ENCODE measurements at regions not wholly inside any gene's neighbourhood (a gene's known extent, or its start where the extent isn't known, plus 50 kb on each side); places are given as distances from the start of the nearest gene placed in this dataset.

DNA sequence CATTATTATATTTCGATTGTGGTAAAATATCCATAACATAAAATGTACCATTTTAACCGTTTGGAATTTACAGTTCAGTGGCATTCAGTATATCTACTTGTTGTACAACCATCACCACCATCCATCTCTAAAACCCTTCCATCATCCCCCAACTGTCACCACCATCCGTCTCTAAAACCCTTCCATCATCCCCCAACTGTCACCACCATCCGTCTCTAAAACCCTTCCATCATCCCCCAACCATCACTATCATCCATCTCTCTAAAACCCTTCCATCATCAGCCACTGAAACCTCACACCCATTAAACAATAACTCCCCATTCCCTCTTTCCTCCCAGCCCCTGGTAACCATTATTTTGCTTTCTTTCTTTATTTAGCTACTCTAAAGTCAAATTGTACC is 144.2 kb upstream of the EEA1 start:
- in situ Hi-C loops (cut with MboI): no loop called here
- Histone ChIP-seq H4K20me1 (ENCODE audit: insufficient read depth) (no peaks in the 10 kb centered on the region), H3K27ac (no peak overlapping the region), H2AFZ (no peak overlapping the region), H3K27me3 (replicated peaks; ENCODE audit: insufficient read depth) (no peaks in the 10 kb centered on the region), H3K9ac (no peak overlapping the region), H3K9me2 (ENCODE audit: insufficient read depth) (no peaks in the 10 kb centered on the region), H3K4me3 (no peak overlapping the region), H3F3A (ENCODE audit: insufficient read depth) (no peaks in the 10 kb centered on the region), H3K9me3 (ENCODE audit: low read depth) (no peaks in the 10 kb centered on the region), H3K4me1 (ENCODE audit: insufficient read depth) (no peaks in the 10 kb centered on the region), H3K4me2 (ENCODE audit: unreplicated experiment) (no peak overlapping the region), H3K79me2 (ENCODE audit: insufficient read depth) (no peaks in the 10 kb centered on the region), H3K36me3 (ENCODE audit: low read depth) (no peaks in the 10 kb centered on the region)
- no peak for DNase-seq
- WGBS, 2 experiments (ENCODE audit: low coverage in 1 of 2, low lambda C conversion rate in 2 of 2, missing lambda C conversion rate in 2 of 2): 69 to 73% methylated on average over 3 to 4 of the region's 4 CpGs
- no peak for TF ChIP-seq EZH2 (IDR thresholded peaks at IDR 0.05; ENCODE audit: insufficient read depth, poor library complexity, severe bottlenecking)
- no peak for TF ChIP-seq EZH2phosphoT487 (IDR thresholded peaks at IDR 0.05; ENCODE audit: insufficient read depth, low read depth)

DNA sequence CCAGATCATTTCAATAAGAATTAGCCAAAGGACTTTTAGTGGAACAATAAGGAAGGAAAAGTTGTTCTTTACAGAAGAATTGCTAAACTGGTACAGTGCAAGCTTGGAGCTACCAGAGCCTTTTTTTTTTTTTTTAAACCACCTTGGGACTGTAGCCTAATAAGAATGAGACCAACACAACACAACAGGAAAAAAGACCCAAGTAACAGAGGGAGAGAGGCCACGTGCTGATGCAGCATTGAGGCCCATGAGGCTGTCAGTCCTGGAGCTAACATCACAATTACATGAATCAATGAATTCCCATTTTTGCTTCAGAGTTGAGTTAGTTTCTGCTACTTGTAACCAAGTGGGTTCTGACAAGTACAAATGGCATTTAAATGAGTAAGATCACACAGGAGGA is 149.0 kb upstream of the EEA1 start:
- no peak for TF ChIP-seq EZH2phosphoT487 (IDR thresholded peaks at IDR 0.05; ENCODE audit: insufficient read depth, low read depth)
- TF ChIP-seq EZH2 (IDR thresholded peaks at IDR 0.05; ENCODE audit: insufficient read depth, poor library complexity, severe bottlenecking): no peak

DNA sequence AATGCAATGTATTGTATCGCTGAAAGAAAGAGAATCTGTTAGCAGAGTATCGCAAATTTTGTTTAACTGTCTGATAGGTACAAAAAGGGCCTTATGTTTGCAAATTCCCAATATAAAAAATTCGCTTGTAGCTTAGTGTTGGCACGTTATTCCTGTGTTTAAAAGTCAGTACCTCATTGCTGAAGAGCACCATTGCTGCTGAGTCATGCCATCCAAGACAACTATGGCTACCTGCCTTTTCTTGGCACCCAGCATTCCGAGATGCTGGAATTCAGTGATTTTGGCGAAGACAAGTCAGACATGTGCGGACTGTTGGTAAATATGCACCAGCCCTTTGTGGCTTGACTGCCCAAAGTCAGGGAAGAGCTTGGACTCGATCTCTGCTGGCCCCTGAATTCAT is 149.5 kb upstream of the EEA1 start:
- TF ChIP-seq EZH2 (IDR thresholded peaks at IDR 0.05; ENCODE audit: insufficient read depth, poor library complexity, severe bottlenecking) (no peak), EZH2phosphoT487 (IDR thresholded peaks at IDR 0.05; ENCODE audit: insufficient read depth, low read depth) (no peak)

More for the DNA sequence above, 149.0 kb upstream of the EEA1 start:
- in situ Hi-C loops (cut with MboI): no loop called here
- Histone ChIP-seq H3K9me3 (ENCODE audit: low read depth) (no peaks in the 10 kb centered on the region), H3K79me2 (ENCODE audit: insufficient read depth) (no peaks in the 10 kb centered on the region), H3K27ac (no peak overlapping the region), H3K27me3 (replicated peaks; ENCODE audit: insufficient read depth) (no peaks in the 10 kb centered on the region), H3K4me2 (ENCODE audit: unreplicated experiment) (no peak overlapping the region), H4K20me1 (ENCODE audit: insufficient read depth) (no peaks in the 10 kb centered on the region), H3F3A (ENCODE audit: insufficient read depth) (no peaks in the 10 kb centered on the region), H2AFZ (no peak overlapping the region), H3K4me1 (ENCODE audit: insufficient read depth) (no peaks in the 10 kb centered on the region), H3K4me3 (no peak overlapping the region), H3K9ac (no peak overlapping the region), H3K9me2 (ENCODE audit: insufficient read depth) (no peaks in the 10 kb centered on the region), H3K36me3 (ENCODE audit: low read depth) (no peaks in the 10 kb centered on the region)
- 35 to 38% methylated on average over 1 of the region's 1 CpG for WGBS, 2 experiments (ENCODE audit: low coverage in 1 of 2, low lambda C conversion rate in 2 of 2, missing lambda C conversion rate in 2 of 2)
- DNase-seq: no peak

DNA sequence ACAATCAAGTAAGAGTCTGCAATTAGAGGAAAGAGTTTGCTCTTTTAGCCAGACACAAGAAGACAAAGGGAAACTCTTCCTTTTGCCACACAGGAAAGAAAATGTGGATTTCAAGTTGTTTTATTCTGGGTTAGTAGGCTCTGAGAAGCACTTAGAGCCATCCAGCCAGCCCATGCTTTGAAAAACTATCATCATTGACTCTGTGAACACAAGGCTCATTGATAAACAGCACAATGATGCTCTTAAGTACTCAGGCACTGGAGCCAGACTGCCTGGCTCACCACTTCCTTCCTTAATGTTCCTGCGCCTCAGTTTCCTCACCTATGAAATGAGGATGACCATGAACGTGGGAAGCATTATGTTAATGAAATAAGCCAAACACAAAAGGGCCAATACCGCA is 150.2 kb upstream of the EEA1 start:
- H4K20me1 ChIP-seq (ENCODE audit: insufficient read depth): no peaks in the 10 kb centered on the region
- TF ChIP-seq EZH2phosphoT487 (IDR thresholded peaks at IDR 0.05; ENCODE audit: insufficient read depth, low read depth) (no peak), EZH2 (IDR thresholded peaks at IDR 0.05; ENCODE audit: insufficient read depth, poor library complexity, severe bottlenecking) (no peak)
- no peaks in the 10 kb centered on the region for H3F3A ChIP-seq (ENCODE audit: insufficient read depth)
- no peaks in the 10 kb centered on the region for H3K9me3 ChIP-seq (ENCODE audit: low read depth)
- no peak overlapping the region for H2AFZ ChIP-seq
- H3K4me1 ChIP-seq (ENCODE audit: insufficient read depth): no peaks in the 10 kb centered on the region
- DNase-seq: no peak
- no peaks in the 10 kb centered on the region for H3K27me3 ChIP-seq (replicated peaks; ENCODE audit: insufficient read depth)
- 84 to 87% methylated on average over 3 of the region's 3 CpGs for WGBS, 2 experiments (ENCODE audit: low coverage in 1 of 2, low lambda C conversion rate in 2 of 2, missing lambda C conversion rate in 2 of 2)
- H3K36me3 ChIP-seq (ENCODE audit: low read depth): no peaks in the 10 kb centered on the region
- in situ Hi-C loops (cut with MboI): no loop called here
- no peak overlapping the region for H3K9ac ChIP-seq
- H3K9me2 ChIP-seq (ENCODE audit: insufficient read depth): no peaks in the 10 kb centered on the region
- H3K27ac ChIP-seq: no peak overlapping the region
- H3K4me3 ChIP-seq: no peak overlapping the region
- H3K79me2 ChIP-seq (ENCODE audit: insufficient read depth): no peaks in the 10 kb centered on the region
- no peak overlapping the region for H3K4me2 ChIP-seq (ENCODE audit: unreplicated experiment)

More for the DNA sequence above, 149.5 kb upstream of the EEA1 start:
- no peak for DNase-seq
- Histone ChIP-seq H3K4me2 (ENCODE audit: unreplicated experiment) (no peak overlapping the region), H2AFZ (no peak overlapping the region), H3K27me3 (replicated peaks; ENCODE audit: insufficient read depth) (no peaks in the 10 kb centered on the region), H3K36me3 (ENCODE audit: low read depth) (no peaks in the 10 kb centered on the region), H3K79me2 (ENCODE audit: insufficient read depth) (no peaks in the 10 kb centered on the region), H3F3A (ENCODE audit: insufficient read depth) (no peaks in the 10 kb centered on the region), H3K27ac (no peak overlapping the region), H3K9me3 (ENCODE audit: low read depth) (no peaks in the 10 kb centered on the region), H3K9me2 (ENCODE audit: insufficient read depth) (no peaks in the 10 kb centered on the region), H3K9ac (no peak overlapping the region), H3K4me3 (no peak overlapping the region), H3K4me1 (ENCODE audit: insufficient read depth) (no peaks in the 10 kb centered on the region), H4K20me1 (ENCODE audit: insufficient read depth) (no peaks in the 10 kb centered on the region)
- WGBS, 2 experiments (ENCODE audit: low coverage in 1 of 2, low lambda C conversion rate in 2 of 2, missing lambda C conversion rate in 2 of 2): 81 to 84% methylated on average over 8 of the region's 8 CpGs
- in situ Hi-C loops (cut with MboI): no loop called here

DNA sequence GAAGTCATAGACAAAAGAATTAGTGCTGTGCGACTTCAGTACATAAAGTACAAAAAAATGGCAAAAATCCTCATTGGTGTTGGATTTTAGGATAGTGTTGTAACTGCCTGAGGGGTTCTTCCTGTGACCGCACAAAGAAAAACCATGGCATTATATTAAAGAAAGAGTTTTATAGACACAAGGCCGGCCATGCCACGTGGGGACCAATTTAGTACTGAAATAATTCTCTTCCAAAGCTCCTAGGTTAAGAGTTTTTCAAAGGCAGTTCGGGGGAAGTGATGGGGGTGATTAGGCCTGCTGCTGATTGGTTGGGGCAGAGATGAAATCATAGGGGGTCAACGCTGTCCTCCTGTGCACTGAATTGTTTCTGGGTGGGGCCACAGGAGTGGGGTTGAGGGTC is 150.9 kb upstream of the EEA1 start:
- no peaks in the 10 kb centered on the region for H3F3A ChIP-seq (ENCODE audit: insufficient read depth)
- H3K79me2 ChIP-seq (ENCODE audit: insufficient read depth): no peaks in the 10 kb centered on the region
- in situ Hi-C loops (cut with MboI): no loop called here
- H3K9me2 ChIP-seq (ENCODE audit: insufficient read depth): no peaks in the 10 kb centered on the region
- no peak overlapping the region for H3K4me3 ChIP-seq
- 82 to 94% methylated on average over 6 of the region's 6 CpGs for WGBS, 2 experiments (ENCODE audit: low coverage in 1 of 2, low lambda C conversion rate in 2 of 2, missing lambda C conversion rate in 2 of 2)
- no peak for DNase-seq
- H3K4me2 ChIP-seq (ENCODE audit: unreplicated experiment): no peak overlapping the region
- H3K9ac ChIP-seq: no peak overlapping the region
- H3K27ac ChIP-seq: no peak overlapping the region
- TF ChIP-seq EZH2phosphoT487 (IDR thresholded peaks at IDR 0.05; ENCODE audit: insufficient read depth, low read depth) (no peak), EZH2 (IDR thresholded peaks at IDR 0.05; ENCODE audit: insufficient read depth, poor library complexity, severe bottlenecking) (no peak)
- no peaks in the 10 kb centered on the region for H4K20me1 ChIP-seq (ENCODE audit: insufficient read depth)
- H3K27me3 ChIP-seq (replicated peaks; ENCODE audit: insufficient read depth): no peaks in the 10 kb centered on the region
- no peaks in the 10 kb centered on the region for H3K4me1 ChIP-seq (ENCODE audit: insufficient read depth)
- H3K36me3 ChIP-seq (ENCODE audit: low read depth): no peaks in the 10 kb centered on the region
- H2AFZ ChIP-seq: no peak overlapping the region
- no peaks in the 10 kb centered on the region for H3K9me3 ChIP-seq (ENCODE audit: low read depth)
